Suppressor macrophage treated with lipopolysaccharide for 1 hour (primary cell): ENCODE measurements at regions not wholly inside any gene's neighbourhood (a gene's known extent, or its start where the extent isn't known, plus 50 kb on each side); places are given as distances from the start of the nearest gene placed in this dataset.
"Not testable (repeated sequence)": the region's sequence is repeated elsewhere in the genome, so short reads cannot be mapped to it uniquely, and the experiment has no call there.

ENCODE experiments used
- DNase-seq, 3 donors: peaks; one replicate each; pipeline ENCODE4 v3.0.0-alpha.2; 2020 to 2022

DNA sequence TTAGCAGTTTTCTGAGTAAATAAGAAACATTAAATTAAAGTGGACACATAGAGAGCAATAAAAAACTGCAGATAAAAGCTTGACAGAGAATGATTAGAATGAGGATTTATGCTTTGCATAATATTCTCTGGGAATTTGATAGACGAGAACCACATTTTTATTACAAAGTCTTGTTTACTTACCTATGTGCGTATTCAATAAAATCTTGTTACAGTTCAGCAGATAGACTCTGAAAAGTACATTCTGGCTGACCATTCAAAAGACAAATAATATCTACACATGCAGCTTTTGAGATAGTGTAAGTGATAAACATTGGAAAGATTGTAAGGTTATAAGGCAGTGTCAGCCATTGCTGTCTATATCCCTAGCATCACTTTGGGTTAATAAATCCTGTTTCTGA, 381.6 kb downstream of the NYAP2 start:
- DNase-seq: no peak

GRCh38 chr2:225779829-225780228, 380.3 kb downstream of the NYAP2 start:
- no peak for DNase-seq

GRCh38 chr2:225773148-225773547, 373.6 kb downstream of the NYAP2 start:
- no peak for DNase-seq

- no peak for DNase-seq
These were observed 372.2 kb downstream of the NYAP2 start for GRCh38 chr2:225771701-225772100.

- DNase-seq: no peak
These were observed 369.2 kb downstream of the NYAP2 start for GRCh38 chr2:225768741-225769140.

DNA sequence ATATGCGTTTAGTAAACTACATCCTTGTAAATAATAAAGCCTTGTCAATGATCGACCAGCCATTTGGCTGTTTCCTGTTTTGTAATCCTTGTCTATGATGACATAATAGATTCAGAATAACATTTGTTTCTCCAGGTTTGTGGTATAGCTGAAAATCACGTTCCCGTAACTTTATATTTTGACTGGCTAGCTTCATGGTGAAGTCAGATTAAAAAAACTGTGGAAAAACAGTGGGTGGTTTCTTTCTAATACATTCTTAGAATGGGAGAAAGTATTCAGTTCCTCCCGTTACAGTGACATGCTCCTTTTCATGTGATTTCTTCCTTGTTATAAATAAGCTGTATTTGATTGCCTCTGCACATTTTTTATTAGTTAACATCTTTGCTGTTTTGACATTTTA, 366.9 kb downstream of the NYAP2 start:
- DNase-seq: no peak

DNA sequence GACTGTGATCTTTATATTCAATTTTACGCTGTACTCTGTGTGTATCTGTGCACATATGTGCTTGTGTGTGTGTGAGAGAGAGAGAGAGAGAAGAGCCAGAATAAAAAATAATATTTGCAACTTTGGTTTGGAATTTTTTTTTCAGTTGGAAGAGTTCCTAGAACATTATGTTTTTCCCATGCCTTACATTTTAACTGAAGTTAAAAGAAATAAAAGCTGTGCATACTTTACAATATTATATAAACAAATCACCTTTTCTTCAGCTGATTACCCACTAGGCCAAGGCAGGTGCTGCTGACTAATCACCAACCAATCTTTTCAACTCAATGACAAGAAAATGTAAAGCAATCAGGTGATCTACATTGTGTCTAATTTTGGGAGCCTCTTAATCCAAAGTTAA, 366.3 kb downstream of the NYAP2 start:
- no peak for DNase-seq

DNA sequence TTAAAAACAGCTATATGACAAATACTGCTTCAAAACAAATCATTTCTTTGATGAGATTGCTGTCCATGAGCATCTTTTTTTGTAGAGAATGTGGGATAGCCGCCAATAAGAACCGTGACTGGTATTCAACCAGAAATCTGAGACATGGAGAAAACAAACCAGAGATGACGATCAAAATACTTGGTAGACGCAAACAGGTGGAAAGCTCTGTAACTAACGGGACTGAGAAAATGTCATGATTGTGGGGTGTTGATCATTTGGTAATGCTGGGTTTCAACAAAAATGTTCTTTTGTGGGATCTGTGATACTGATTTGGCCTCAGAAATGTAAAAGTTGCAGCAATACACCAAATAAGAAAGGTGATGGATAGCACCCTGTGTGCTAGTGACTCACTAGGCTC, 364.8 kb downstream of the NYAP2 start:
- DNase-seq: no peak

DNA sequence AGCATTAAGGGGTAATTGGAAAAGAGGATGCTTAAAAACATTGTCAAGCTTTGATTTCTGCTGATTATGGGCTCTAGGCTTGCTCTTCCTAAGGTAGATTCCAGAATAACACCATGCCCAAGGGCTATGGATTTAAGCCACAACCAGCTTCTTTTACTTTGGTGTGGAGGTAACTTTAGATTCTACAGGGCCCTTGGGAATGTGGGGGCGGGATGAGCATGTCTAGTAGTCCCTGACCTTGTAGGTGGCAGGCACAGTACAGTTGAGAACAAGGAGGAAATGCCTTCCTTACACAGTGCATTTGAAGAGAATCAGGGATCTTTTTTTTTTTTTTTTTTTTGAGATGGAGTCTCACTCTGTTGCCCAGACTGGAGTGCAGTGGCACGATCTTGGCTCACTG, 364.2 kb downstream of the NYAP2 start:
- DNase-seq: no peak

- no peak for DNase-seq
These were observed 361.9 kb downstream of the NYAP2 start for GRCh38 chr2:225761396-225761795.

DNA sequence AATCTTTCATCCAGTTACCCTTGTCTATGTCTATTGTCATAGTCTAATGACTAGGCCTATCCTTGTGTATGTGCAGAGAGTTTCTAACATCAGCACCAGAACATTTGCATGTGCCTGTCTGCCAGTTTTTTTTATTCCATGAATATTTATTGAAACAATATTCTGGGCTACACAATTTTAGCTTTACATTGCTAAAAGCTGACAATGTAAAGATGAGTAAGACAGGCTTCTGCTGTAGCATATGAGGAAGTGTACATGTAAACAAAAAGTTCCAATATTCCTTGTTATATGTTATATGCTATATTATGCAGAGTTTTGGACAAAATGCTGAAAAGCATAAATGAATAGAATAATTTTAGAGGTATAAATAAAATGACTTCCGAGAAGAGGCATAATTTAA, 357.7 kb downstream of the NYAP2 start:
- no peak for DNase-seq

DNA sequence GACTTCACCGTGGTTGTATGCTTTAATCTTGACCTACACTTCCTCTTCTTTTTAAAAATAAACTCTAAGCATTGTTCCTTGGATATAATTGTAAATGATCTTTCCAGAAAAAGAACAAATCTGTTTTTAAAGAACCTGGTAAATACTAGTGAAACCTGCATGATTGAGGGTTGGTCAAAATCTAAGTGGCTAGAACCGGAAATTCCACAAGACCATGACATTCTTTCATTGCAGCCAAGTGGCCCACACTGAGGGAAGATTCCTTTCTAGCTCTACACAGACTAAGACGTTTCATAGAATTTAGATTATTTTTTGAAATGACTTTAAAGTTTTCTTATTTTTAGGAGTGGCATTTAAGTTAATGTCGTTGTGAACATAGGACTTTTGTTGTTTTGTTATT, 356.7 kb downstream of the NYAP2 start:
- DNase-seq: no peak

DNA sequence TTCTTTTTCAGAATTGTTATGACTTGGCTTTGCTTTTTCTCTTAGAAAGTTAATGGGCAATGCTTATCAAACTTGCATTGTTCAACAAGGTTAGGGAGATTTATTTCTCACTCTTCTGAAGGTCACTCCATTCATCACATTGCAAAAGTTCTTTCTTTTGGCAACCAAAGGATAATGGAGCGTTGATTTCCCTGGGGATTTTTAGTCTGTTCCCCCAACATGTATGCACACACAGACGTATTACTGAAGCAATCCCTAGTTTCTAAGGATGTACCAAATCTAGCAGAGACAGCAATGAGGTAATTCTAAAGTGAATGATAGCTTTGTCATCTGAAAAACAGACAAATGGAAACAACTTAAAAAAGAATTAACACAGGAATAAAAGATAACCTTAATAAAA, 349.1 kb downstream of the NYAP2 start:
- no peak for DNase-seq

DNA sequence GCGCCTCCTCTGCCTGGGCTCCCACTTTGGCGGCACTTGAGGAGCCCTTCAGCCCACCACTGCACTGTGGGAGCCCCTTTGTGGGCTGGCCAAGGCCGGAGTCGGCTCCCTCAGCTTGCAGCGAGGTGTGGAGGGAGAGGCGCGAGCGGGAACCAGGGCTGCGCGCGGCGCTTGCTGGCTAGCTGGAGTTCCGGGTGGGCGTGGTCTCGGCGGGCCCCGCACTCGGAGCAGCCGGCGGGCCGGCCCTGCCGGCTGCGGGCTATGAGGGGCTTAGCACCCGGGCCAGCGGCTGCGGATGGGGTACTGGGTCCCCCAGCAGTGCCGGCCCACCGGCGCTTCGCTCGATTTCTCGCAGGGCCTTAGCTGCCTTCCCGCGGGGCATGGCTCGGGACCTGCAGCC, 344.5 kb downstream of the NYAP2 start:
- not testable (repeated sequence) for DNase-seq

DNA sequence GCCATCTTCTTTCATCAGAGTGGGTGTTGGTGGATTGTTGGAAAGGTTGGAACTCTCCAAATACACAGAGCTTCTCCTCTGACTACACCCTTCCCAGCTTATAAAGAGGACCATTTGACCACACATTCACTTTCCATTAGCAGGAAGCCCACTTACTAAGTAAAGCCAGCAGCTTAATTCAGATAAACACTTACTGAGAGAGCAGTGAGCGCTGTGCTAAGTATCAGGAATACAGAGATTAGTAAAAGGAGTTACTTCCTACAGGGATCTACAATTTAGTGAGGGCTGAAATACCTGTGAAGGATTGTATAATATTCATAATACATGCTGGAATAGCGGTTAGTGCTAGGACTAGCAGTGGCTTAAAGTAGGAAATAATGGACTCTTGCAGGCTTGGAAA, 343.0 kb downstream of the NYAP2 start:
- DNase-seq: no peak

DNA sequence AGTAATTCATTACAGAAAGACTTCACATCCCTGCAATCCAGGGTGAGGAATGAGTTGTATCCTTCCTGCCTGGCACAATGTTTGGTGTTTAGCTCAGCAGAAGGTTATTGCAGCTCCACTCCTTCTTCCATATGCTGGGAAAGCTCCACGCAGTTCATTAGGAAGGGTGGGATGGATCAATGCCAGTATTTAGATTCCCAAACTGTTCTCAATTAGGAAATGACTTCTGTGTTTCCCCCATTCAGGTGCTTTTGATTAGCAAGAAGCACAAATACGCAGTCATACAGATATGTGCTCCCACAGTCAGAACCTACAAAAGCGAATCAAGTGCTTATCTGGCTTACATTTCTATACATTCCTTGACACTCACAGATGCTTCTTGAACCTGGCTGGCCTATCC, 340.6 kb downstream of the NYAP2 start:
- no peak for DNase-seq

GRCh38 chr2:225739328-225739727, 339.8 kb downstream of the NYAP2 start:
- peak in 1 of 3 donors; percentile 15 for DNase-seq

- DNase-seq: no peak
These were observed 339.2 kb downstream of the NYAP2 start for GRCh38 chr2:225738735-225739134.

DNA sequence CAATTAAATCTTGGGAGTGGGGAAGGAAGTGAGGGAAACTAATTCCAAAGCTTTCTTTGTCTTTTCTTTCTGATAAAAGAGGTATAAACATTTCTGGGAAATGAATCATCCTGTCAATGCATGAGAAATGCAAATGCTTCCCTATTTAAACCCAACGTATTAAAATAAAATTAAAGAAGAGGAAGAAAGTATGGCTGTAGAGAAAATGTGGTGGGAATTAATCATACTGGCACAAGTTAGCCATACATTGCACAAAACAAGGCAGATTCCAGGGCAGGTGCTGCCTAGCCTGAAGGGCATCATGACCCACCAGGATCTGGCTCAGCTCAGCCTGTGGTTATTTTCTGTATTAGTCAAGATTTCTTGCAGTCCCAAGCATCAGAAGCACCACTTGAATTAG, 338.0 kb downstream of the NYAP2 start:
- peak; percentile 20 to 51 (median 51) for DNase-seq

- peak in 2 of 3 donors; percentile 3 to 26 for DNase-seq
These were observed 336.3 kb downstream of the NYAP2 start for GRCh38 chr2:225735844-225736243.

DNA sequence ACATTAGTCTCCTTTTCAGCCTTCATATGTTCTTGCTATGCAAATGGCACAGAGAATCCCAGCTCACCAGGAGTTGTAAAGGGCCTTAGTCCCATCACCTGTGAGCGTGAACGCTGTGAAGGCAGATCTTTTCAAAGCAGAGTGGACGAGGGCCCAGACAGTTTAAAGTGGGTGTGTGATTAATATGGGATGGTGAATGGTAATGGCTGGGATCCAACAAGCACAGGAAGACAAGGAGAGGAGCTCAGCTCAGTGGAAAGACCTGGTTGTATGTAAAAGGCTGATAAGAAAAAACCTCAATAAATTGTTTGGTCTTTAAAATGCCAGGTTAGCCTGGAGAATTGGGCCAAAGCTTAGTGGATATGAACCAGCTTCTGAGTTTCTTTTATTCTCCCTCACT, 326.2 kb downstream of the NYAP2 start:
- no peak for DNase-seq
